ENCODE measurements at regions not wholly inside any gene's neighbourhood (a gene's known extent, or its start where the extent isn't known, plus 50 kb on each side); places are given as distances from the start of the nearest gene placed in this dataset.

GRCh38 chr12:71223139-71223538 is 65.3 kb upstream of the TSPAN8 start:
- no peak for TF ChIP-seq CTCF (IDR thresholded peaks at IDR 0.05)
- no peak for TF ChIP-seq EP300 (IDR thresholded peaks at IDR 0.05)
- no peak for TF ChIP-seq POLR2A (IDR thresholded peaks at IDR 0.05)

GRCh38 chr12:71222436-71222835 is 64.6 kb upstream of the TSPAN8 start:
- Histone ChIP-seq H3K27ac (no peak overlapping the region), H3K9me3 (no peaks in the 10 kb centered on the region), H3K4me1 (peaks cover 0 to 26% (median 3%) of the 10 kb centered on the region in 4 donors), H3K4me3 (no peak overlapping the region), H3K36me3 (no peaks in the 10 kb centered on the region), H3K27me3 (no peaks in the 10 kb centered on the region)
- TF ChIP-seq CTCF (IDR thresholded peaks at IDR 0.05) (no peak), POLR2A (IDR thresholded peaks at IDR 0.05) (no peak), EP300 (IDR thresholded peaks at IDR 0.05) (no peak)
- DNase-seq (ENCODE audit: low spot score in 2 of 2) = no peak
- 86 to 88% methylated on average over 4 of the region's 4 CpGs for WGBS, 2 donors

More at GRCh38 chr12:71223139-71223538, 65.3 kb upstream of the TSPAN8 start:
- Histone ChIP-seq H3K4me3 (no peak overlapping the region), H3K4me1 (peaks cover 0 to 18% (median under 1%) of the 10 kb centered on the region in 4 donors), H3K27ac (no peak overlapping the region), H3K36me3 (no peaks in the 10 kb centered on the region), H3K27me3 (no peaks in the 10 kb centered on the region), H3K9me3 (no peaks in the 10 kb centered on the region)
- no peak for DNase-seq (ENCODE audit: low spot score in 2 of 2)

DNA sequence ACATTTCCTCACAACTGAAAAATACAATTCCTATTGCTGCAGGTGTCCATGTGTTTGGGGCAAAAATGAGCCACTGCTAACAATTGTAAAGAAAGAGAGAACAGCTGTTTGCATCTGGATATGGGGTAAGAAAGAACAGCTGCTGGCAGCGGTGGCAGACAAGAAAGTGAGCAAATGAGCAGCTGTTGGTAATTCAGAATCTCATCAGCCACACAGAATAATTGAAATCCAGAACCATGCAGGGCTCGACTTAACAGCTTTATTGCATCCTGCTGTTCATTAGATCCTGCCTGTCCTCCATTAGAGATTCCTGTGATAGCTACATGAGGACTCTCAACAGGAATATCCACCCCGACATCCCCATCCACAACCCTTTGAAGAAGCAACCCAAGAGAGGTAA is 62.5 kb upstream of the TSPAN8 start:
- peaks cover 0 to 37% (median 3%) of the 10 kb centered on the region in 4 donors for H3K4me1 ChIP-seq
- H3K36me3 ChIP-seq = no peaks in the 10 kb centered on the region
- no peak overlapping the region for H3K27ac ChIP-seq
- WGBS, 2 donors = 54 to 76% methylated on average over 3 of the region's 3 CpGs
- H3K4me3 ChIP-seq = no peak overlapping the region
- H3K27me3 ChIP-seq = no peaks in the 10 kb centered on the region
- no peak for DNase-seq (ENCODE audit: low spot score in 2 of 2)
- no peaks in the 10 kb centered on the region for H3K9me3 ChIP-seq
- TF ChIP-seq EP300 (IDR thresholded peaks at IDR 0.05) (no peak), POLR2A (IDR thresholded peaks at IDR 0.05) (no peak), CTCF (IDR thresholded peaks at IDR 0.05) (no peak)

DNA sequence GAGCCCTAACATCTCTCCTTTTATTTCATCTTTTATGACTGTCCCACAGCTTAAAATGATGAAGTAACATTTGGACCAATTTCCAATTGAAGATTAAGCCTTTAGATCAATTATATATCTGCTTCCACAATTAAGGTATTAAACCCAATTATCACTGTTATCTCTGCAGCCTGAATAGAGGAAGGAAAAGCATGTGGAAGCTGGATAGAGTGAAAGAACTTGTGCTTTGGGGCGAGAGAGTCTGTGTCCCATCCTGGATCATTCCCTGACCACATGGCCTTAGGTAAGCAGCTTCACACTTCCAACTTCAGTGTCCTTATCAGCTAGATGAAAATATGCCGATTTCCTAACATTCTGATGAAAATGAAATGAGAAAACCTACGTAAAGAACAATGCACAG is 61.4 kb upstream of the TSPAN8 start:
- H3K27me3 ChIP-seq = no peaks in the 10 kb centered on the region
- no peak overlapping the region for H3K4me3 ChIP-seq
- H3K27ac ChIP-seq = peak overlapping the region in 2 of 4 donors; percentile 16 to 74
- H3K36me3 ChIP-seq = no peaks in the 10 kb centered on the region
- TF ChIP-seq POLR2A (IDR thresholded peaks at IDR 0.05) (no peak), EP300 (IDR thresholded peaks at IDR 0.05) (no peak), CTCF (IDR thresholded peaks at IDR 0.05) (no peak)
- H3K4me1 ChIP-seq = peaks cover 0 to 40% (median 4%) of the 10 kb centered on the region in 4 donors
- 73 to 80% methylated on average over 3 of the region's 3 CpGs for WGBS, 2 donors
- no peak for DNase-seq (ENCODE audit: low spot score in 2 of 2)
- H3K9me3 ChIP-seq = no peaks in the 10 kb centered on the region

GRCh38 chr12:71218616-71219015 is 60.8 kb upstream of the TSPAN8 start:
- no peaks in the 10 kb centered on the region for H3K36me3 ChIP-seq
- no peak for DNase-seq (ENCODE audit: low spot score in 2 of 2)
- no peak overlapping the region for H3K4me3 ChIP-seq
- H3K27me3 ChIP-seq = no peaks in the 10 kb centered on the region
- peaks cover 0 to 40% (median 5%) of the 10 kb centered on the region in 4 donors for H3K4me1 ChIP-seq
- peak overlapping the region in 2 of 4 donors; percentile 16 to 74 for H3K27ac ChIP-seq
- no peaks in the 10 kb centered on the region for H3K9me3 ChIP-seq
- WGBS, 2 donors = 21 to 28% methylated on average over 1 of the region's 1 CpG
- TF ChIP-seq POLR2A (IDR thresholded peaks at IDR 0.05) (no peak), EP300 (IDR thresholded peaks at IDR 0.05) (no peak), CTCF (IDR thresholded peaks at IDR 0.05) (no peak)
